ENCODE measurements at regions not wholly inside any gene's neighbourhood (a gene's known extent, or its start where the extent isn't known, plus 50 kb on each side); places are given as distances from the start of the nearest gene placed in this dataset.
"Not testable (repeated sequence)": the region's sequence is repeated elsewhere in the genome, so short reads cannot be mapped to it uniquely, and the experiment has no call there.

DNA sequence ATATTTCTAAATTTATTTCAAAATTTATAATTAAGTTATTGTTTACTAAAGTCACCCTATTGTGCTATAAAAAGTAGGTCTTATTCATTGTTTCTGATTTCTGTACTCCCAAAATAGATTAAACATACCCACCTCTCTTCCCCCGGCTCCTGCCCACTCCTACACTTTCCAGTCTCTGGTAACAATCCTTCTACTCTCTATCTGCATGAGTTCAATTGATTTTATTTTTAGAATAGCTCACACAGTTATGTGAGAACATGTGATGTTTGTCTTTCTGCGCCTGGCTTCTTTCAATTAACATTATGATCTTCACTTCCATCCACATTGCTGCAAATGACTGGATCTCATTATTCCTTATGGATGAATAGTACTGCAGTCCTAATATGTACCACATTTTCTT, 269.3 kb downstream of the ACTRT1 start:
- 0 to 100% (median 73%) methylated on average over 1 to 2 of the region's 2 CpGs; no CpG with 5 or more reads in 3 of the 10 experiments for WGBS, 10 experiments
- Histone ChIP-seq H3K27ac (no peak overlapping the region), H3K4me3 (no peak overlapping the region), H3K4me1 (replicated peaks in 1 of 2) (no peaks in the 10 kb centered on the region)
- ATAC-seq (replicated peaks in 6 of 8): no peak
- in situ Hi-C loops (cut with MboI; ENCODE audit: low pct_unique_long_range_greater_than_20kb in 2 of 9, low sequenced_read_pairs in 9 of 9, unreplicated experiment in 9 of 9): no loop called here

- H3K4me3 ChIP-seq: no peak overlapping the region
- H3K4me1 ChIP-seq (replicated peaks in 1 of 2): no peaks in the 10 kb centered on the region
- in situ Hi-C loops (cut with MboI; ENCODE audit: low pct_unique_long_range_greater_than_20kb in 2 of 9, low sequenced_read_pairs in 9 of 9, unreplicated experiment in 9 of 9): no loop called here
- WGBS, 10 experiments: 10% methylated on average over 2 of the region's 3 CpGs; no CpG with 5 or more reads in 9 of the 10 experiments
- no peak overlapping the region for H3K27ac ChIP-seq
- ATAC-seq (replicated peaks in 6 of 8): peak in 5 of 8 experiments; percentile 75 to 100 (median 97)
Measured at GRCh38 chrX:127764674-127765073, 287.5 kb downstream of the ACTRT1 start.

DNA sequence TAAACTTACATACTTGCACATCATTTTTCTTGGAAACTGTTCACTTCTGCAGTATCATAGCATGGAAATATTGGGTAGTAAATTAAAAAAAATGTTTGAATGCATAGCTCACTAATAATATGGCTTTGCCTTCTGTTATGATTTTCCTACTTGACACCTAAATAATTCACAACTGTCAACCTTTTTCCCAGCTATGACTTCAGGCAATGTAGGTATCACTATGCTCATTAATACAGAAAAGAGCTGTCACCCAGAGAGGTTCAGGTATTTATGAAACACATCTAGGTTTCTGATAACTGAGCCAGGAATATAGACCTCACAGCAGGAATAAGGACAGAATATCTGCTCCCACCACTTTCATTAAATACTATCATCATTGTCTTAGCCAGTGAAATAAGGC, 289.5 kb downstream of the ACTRT1 start:
- in situ Hi-C loops (cut with MboI; ENCODE audit: low pct_unique_long_range_greater_than_20kb in 2 of 9, low sequenced_read_pairs in 9 of 9, unreplicated experiment in 9 of 9): no loop called here
- Histone ChIP-seq H3K27ac (no peak overlapping the region), H3K4me1 (replicated peaks in 1 of 2) (no peaks in the 10 kb centered on the region), H3K4me3 (no peak overlapping the region)
- no peak for ATAC-seq (replicated peaks in 6 of 8)

- Histone ChIP-seq H3K27ac (no peak overlapping the region), H3K4me3 (no peak overlapping the region), H3K4me1 (replicated peaks in 1 of 2) (no peaks in the 10 kb centered on the region)
- in situ Hi-C loops (cut with MboI; ENCODE audit: low pct_unique_long_range_greater_than_20kb in 2 of 9, low sequenced_read_pairs in 9 of 9, unreplicated experiment in 9 of 9): no loop called here
- no peak for ATAC-seq (replicated peaks in 6 of 8)
Measured at GRCh38 chrX:127732709-127733108, 319.5 kb downstream of the ACTRT1 start.

- Histone ChIP-seq H3K27ac (no peak overlapping the region), H3K4me3 (no peak overlapping the region), H3K4me1 (replicated peaks in 1 of 2) (no peaks in the 10 kb centered on the region)
- in situ Hi-C loops (cut with MboI; ENCODE audit: low pct_unique_long_range_greater_than_20kb in 2 of 9, low sequenced_read_pairs in 9 of 9, unreplicated experiment in 9 of 9): no loop called here
- ATAC-seq (replicated peaks in 6 of 8): no peak
Measured at GRCh38 chrX:127726227-127726626, 326.0 kb downstream of the ACTRT1 start.

- in situ Hi-C loops (cut with MboI; ENCODE audit: low pct_unique_long_range_greater_than_20kb in 2 of 9, low sequenced_read_pairs in 9 of 9, unreplicated experiment in 9 of 9): no loop called here
- no peaks in the 10 kb centered on the region for H3K4me1 ChIP-seq (replicated peaks in 1 of 2)
- WGBS, 10 experiments: 4 to 96% (median 38%) methylated on average over 4 of the region's 4 CpGs; no CpG with 5 or more reads in 7 of the 10 experiments
- no peak overlapping the region for H3K4me3 ChIP-seq
- no peak for ATAC-seq (replicated peaks in 6 of 8)
- no peak overlapping the region for H3K27ac ChIP-seq
Measured at GRCh38 chrX:127708155-127708554, 344.0 kb downstream of the ACTRT1 start.

DNA sequence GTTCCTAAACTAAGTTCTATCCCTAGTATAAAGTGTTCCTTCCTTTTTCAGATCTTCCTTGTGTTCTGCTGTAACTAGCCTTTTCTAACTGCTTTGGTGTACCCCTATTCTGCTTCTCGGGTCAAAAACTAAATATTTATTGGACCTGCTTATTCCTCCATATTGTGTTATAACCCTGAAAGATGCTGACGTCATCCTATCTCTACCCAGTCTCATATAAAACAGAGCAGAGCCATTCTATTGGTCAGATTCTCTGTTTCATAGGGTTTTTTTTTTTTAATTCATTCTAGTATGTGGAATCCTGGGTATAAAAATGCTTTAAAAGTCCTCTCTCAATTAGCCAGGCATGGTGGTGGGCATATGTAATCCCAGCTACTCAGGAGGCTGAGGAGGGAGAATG, 349.7 kb downstream of the ACTRT1 start:
- Histone ChIP-seq H3K27ac (no peak overlapping the region), H3K4me3 (no peak overlapping the region), H3K4me1 (replicated peaks in 1 of 2) (no peaks in the 10 kb centered on the region)
- in situ Hi-C loops (cut with MboI; ENCODE audit: low pct_unique_long_range_greater_than_20kb in 2 of 9, low sequenced_read_pairs in 9 of 9, unreplicated experiment in 9 of 9): no loop called here
- ATAC-seq (replicated peaks in 6 of 8): no peak
- WGBS, 10 experiments: 0 to 100% (median 8%) methylated on average over 1 to 2 of the region's 2 CpGs; no CpG with 5 or more reads in 3 of the 10 experiments

DNA sequence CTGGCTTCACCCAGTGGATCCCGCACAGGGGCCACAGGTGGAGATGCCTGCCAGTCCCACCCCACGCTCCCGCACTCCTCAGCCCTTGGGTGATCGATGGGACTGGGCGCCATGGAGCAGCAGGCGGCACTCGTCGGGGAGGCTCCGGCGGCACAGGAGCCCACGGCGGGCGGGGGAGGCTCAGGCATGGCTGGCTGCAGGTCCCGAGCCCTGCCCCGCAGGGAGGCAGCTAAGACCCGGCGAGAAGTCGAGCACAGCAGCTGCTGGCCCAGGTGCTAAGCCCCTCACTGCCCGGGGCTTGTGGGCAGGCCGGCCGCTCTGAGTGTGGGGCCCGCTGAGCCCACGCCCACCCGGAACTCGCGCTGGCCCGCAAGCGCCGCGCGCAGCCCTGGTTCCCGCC, 389.3 kb downstream of the ACTRT1 start:
- H3K4me3 ChIP-seq; H3K4me1 ChIP-seq (replicated peaks in 1 of 2); in situ Hi-C loops (cut with MboI; ENCODE audit: low pct_unique_long_range_greater_than_20kb in 2 of 9, low sequenced_read_pairs in 9 of 9, unreplicated experiment in 9 of 9); H3K27ac ChIP-seq; ATAC-seq (replicated peaks in 6 of 8): not testable (repeated sequence)
- WGBS, 10 experiments: 82% methylated on average over 2 of the region's 32 CpGs; no CpG with 5 or more reads in 9 of the 10 experiments

DNA sequence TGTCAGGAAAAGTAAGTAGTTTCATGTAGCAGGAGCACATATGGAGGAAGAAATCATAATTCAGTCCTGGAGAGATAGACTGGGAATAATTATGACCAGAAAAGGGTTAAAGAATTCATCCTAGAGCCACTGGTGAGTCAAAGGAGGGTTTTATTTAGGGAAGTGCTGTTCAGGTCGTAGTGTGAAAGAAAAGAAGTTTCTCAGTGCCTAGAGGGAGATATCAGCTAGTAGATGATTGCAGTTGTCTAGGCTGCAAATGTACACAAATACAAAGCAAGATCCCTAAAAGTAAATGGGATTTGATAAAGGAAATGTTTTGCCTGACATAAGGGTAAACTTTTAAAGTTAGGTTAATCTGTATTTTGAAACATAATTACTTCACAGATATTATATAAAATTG, 403.2 kb downstream of the ACTRT1 start:
- Histone ChIP-seq H3K4me1 (replicated peaks in 1 of 2) (no peaks in the 10 kb centered on the region), H3K27ac (no peak overlapping the region), H3K4me3 (no peak overlapping the region)
- in situ Hi-C loops (cut with MboI; ENCODE audit: low pct_unique_long_range_greater_than_20kb in 2 of 9, low sequenced_read_pairs in 9 of 9, unreplicated experiment in 9 of 9): no loop called here
- no peak for ATAC-seq (replicated peaks in 6 of 8)
- WGBS, 10 experiments: 11 to 67% (median 32%) methylated on average over 1 of the region's 1 CpG; no CpG with 5 or more reads in 6 of the 10 experiments

DNA sequence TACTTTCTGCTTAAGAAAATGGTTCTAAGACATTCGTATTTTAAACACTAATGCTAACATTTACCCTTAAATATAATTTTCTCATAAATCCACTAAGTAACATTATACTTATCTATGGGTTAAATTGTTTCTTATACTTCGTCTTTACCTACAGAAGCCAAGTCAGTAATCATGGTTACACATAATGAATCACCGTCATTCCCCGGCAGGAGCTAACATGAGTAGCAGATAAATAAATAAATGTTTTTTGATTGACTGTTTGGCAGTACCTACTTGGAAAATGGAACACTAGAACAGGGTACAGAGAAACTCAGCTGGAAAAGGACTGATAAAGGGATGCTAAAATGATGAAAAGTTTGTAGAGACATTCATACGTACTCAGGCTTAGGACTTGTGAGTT, 430.4 kb downstream of the ACTRT1 start:
- WGBS, 10 experiments: 0 to 77% (median 73%) methylated on average over 1 to 5 of the region's 5 CpGs; no CpG with 5 or more reads in 3 of the 10 experiments
- in situ Hi-C loops (cut with MboI; ENCODE audit: low pct_unique_long_range_greater_than_20kb in 2 of 9, low sequenced_read_pairs in 9 of 9, unreplicated experiment in 9 of 9): no loop called here
- no peak overlapping the region for H3K4me3 ChIP-seq
- no peaks in the 10 kb centered on the region for H3K4me1 ChIP-seq (replicated peaks in 1 of 2)
- no peak for ATAC-seq (replicated peaks in 6 of 8)
- no peak overlapping the region for H3K27ac ChIP-seq

- in situ Hi-C loops (cut with MboI; ENCODE audit: low pct_unique_long_range_greater_than_20kb in 2 of 9, low sequenced_read_pairs in 9 of 9, unreplicated experiment in 9 of 9): no loop called here
- no peak overlapping the region for H3K27ac ChIP-seq
- 11 to 63% (median 63%) methylated on average over 1 of the region's 1 CpG; no CpG with 5 or more reads in 7 of the 10 experiments for WGBS, 10 experiments
- H3K4me1 ChIP-seq (replicated peaks in 1 of 2): no peaks in the 10 kb centered on the region
- ATAC-seq (replicated peaks in 6 of 8): no peak
- no peak overlapping the region for H3K4me3 ChIP-seq
Measured at GRCh38 chrX:127606590-127606989, 445.6 kb downstream of the ACTRT1 start.

DNA sequence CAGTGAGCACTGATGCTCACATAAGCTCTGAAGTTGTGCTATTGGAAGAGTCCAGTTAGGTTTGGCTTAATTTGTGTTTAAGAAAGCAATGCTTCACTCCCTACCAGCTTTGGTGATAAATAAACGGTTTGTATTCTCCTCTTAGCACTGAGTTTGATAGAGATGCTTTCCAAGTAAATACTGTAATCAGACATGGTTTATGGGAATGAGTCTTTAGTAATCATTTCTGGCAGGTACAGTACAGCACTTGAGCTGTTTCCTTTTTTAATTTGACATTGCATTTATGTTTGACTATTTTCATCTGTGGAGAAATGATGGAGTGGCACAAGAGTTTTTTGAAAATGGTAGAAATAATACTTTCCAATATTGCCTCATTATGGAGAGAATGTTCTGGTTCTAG, 455.3 kb downstream of the ACTRT1 start:
- Histone ChIP-seq H3K4me1 (replicated peaks in 1 of 2) (no peaks in the 10 kb centered on the region), H3K27ac (no peak overlapping the region), H3K4me3 (no peak overlapping the region)
- no peak for ATAC-seq (replicated peaks in 6 of 8)
- 0 to 20% (median 0%) methylated on average over 1 of the region's 1 CpG; no CpG with 5 or more reads in 5 of the 10 experiments for WGBS, 10 experiments
- in situ Hi-C loops (cut with MboI; ENCODE audit: low pct_unique_long_range_greater_than_20kb in 2 of 9, low sequenced_read_pairs in 9 of 9, unreplicated experiment in 9 of 9): no loop called here

DNA sequence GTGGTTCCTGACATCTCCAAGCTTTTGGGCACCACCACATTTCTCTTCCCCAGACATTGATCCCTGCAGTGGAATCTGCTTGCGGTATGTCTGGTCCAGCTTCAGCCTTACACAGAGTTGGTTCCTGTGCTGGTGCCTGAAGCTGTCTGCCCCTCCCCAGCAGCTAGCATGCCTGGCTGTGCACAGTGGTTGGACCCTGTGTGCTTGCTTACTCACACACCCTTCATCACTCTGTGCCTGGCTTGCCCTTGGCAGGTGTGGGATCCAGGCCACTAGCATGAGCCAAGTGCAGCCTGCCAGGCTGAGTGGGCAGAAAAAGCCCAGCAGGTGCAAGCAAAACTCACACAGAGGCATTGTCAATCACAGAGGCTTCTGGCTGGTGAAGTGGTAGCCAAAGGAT, 473.8 kb downstream of the ACTRT1 start:
- Histone ChIP-seq H3K27ac (no peak overlapping the region), H3K4me3 (no peak overlapping the region), H3K4me1 (replicated peaks in 1 of 2) (no peaks in the 10 kb centered on the region)
- WGBS, 10 experiments: no CpG with 5 or more reads among the region's 1 CpG
- ATAC-seq (replicated peaks in 6 of 8): no peak
- in situ Hi-C loops (cut with MboI; ENCODE audit: low pct_unique_long_range_greater_than_20kb in 2 of 9, low sequenced_read_pairs in 9 of 9, unreplicated experiment in 9 of 9): no loop called here

- in situ Hi-C loops (cut with MboI; ENCODE audit: low pct_unique_long_range_greater_than_20kb in 2 of 9, low sequenced_read_pairs in 9 of 9, unreplicated experiment in 9 of 9): no loop called here
- no peak overlapping the region for H3K4me3 ChIP-seq
- H3K4me1 ChIP-seq (replicated peaks in 1 of 2): no peaks in the 10 kb centered on the region
- no peak overlapping the region for H3K27ac ChIP-seq
- no peak for ATAC-seq (replicated peaks in 6 of 8)
- WGBS, 10 experiments: 67 to 100% methylated on average over 1 to 5 of the region's 6 CpGs; no CpG with 5 or more reads in 8 of the 10 experiments
Measured at GRCh38 chrX:127577884-127578283, 474.3 kb downstream of the ACTRT1 start.

- H3K4me3 ChIP-seq: no peak overlapping the region
- 68 to 100% methylated on average over 1 to 7 of the region's 7 CpGs; no CpG with 5 or more reads in 8 of the 10 experiments for WGBS, 10 experiments
- no peak overlapping the region for H3K27ac ChIP-seq
- in situ Hi-C loops (cut with MboI; ENCODE audit: low pct_unique_long_range_greater_than_20kb in 2 of 9, low sequenced_read_pairs in 9 of 9, unreplicated experiment in 9 of 9): no loop called here
- H3K4me1 ChIP-seq (replicated peaks in 1 of 2): no peaks in the 10 kb centered on the region
- ATAC-seq (replicated peaks in 6 of 8): no peak
Measured at GRCh38 chrX:127574829-127575228, 477.4 kb downstream of the ACTRT1 start.
